H9 (cell line): ENCODE measurements at regions not wholly inside any gene's neighbourhood (a gene's known extent, or its start where the extent isn't known, plus 50 kb on each side); places are given as distances from the start of the nearest gene placed in this dataset.

Source experiments
- DNase-seq: peaks from one replicate; pipeline ENCODE4 v3.0.0-alpha.2; 2017
- H2AFZ ChIP-seq: one replicate; pipeline ENCODE4 v1.6.1; 2013; ENCODE audit warnings: mild to moderate bottlenecking, low read length, control low read depth, moderate library complexity
- H2AK5ac ChIP-seq: 2 replicates; pipeline ENCODE4 v1.6.1; 2013; ENCODE audit warnings: low read length, control low read depth, mixed read lengths; ENCODE audit not compliant: insufficient read length
- H2BK120ac ChIP-seq: one replicate; pipeline ENCODE4 v1.6.1; 2013; ENCODE audit warnings: low read depth, mild to moderate bottlenecking, low read length, control low read depth, inconsistent platforms; ENCODE audit not compliant: poor library complexity, severe bottlenecking
- H2BK12ac ChIP-seq: 2 replicates; pipeline ENCODE4 v1.6.1; 2013; ENCODE audit warnings: low read length, control low read depth, mixed read lengths, low read depth; ENCODE audit not compliant: insufficient read length
- H2BK15ac ChIP-seq: 2 replicates; pipeline ENCODE4 v1.6.1; 2013; ENCODE audit warnings: low read depth, low read length, control low read depth
- H2BK20ac ChIP-seq: one replicate; pipeline ENCODE4 v1.6.1; 2013; ENCODE audit warnings: low read depth, mild to moderate bottlenecking, low read length, control low read depth, inconsistent platforms; ENCODE audit not compliant: poor library complexity, severe bottlenecking
- H2BK5ac ChIP-seq: 2 replicates; pipeline ENCODE4 v1.6.1; 2013; ENCODE audit warnings: low read length, control low read depth, mixed read lengths; ENCODE audit not compliant: insufficient read length
- H3K14ac ChIP-seq: 2 replicates; pipeline ENCODE4 v1.6.1; 2013; ENCODE audit warnings: low read length, control low read depth; ENCODE audit not compliant: insufficient read depth
- H3K18ac ChIP-seq: 2 replicates; pipeline ENCODE4 v1.6.1; 2013; ENCODE audit warnings: low read depth, mild to moderate bottlenecking, mixed read lengths, low read length, control low read depth; ENCODE audit not compliant: insufficient read length
- H3K23ac ChIP-seq: 2 replicates; pipeline ENCODE4 v1.6.1; 2013; ENCODE audit warnings: low read length, control low read depth, mixed read lengths, low read depth; ENCODE audit not compliant: insufficient read length
- H3K23me2 ChIP-seq: 2 replicates; pipeline ENCODE4 v1.6.1; 2013; ENCODE audit warnings: low read depth, mild to moderate bottlenecking, mixed read lengths, low read length, control low read depth; ENCODE audit not compliant: insufficient read length, poor library complexity, severe bottlenecking
- H3K27ac ChIP-seq: 2 replicates; pipeline ENCODE4 v1.5.1; 2013; ENCODE audit warnings: low read length, control low read depth, mixed read lengths, low read depth; ENCODE audit not compliant: insufficient read length
- H3K27me3 ChIP-seq: 2 replicates; pipeline ENCODE4 v1.6.1; 2013; ENCODE audit warnings: low read length, control low read depth, inconsistent platforms; ENCODE audit not compliant: insufficient read depth
- H3K4ac ChIP-seq: 2 replicates; pipeline ENCODE4 v1.6.1; 2013; ENCODE audit warnings: low read depth, mild to moderate bottlenecking, control low read depth, inconsistent platforms, low read length, moderate library complexity
- H3K4me1 ChIP-seq: 2 replicates; pipeline ENCODE4 v1.6.1; 2013; ENCODE audit warnings: low read length, control low read depth, inconsistent platforms; ENCODE audit not compliant: insufficient read depth
- H3K4me2 ChIP-seq: 2 replicates; pipeline ENCODE4 v1.6.1; 2013; ENCODE audit warnings: low read length, control low read depth, mixed read lengths; ENCODE audit not compliant: insufficient read length, insufficient read depth
- H3K56ac ChIP-seq: 2 replicates; pipeline ENCODE4 v1.6.1; 2013; ENCODE audit warnings: low read depth, mild to moderate bottlenecking, mixed read lengths, low read length, control low read depth; ENCODE audit not compliant: insufficient read length
- H3K79me1 ChIP-seq: 2 replicates; pipeline ENCODE4 v1.6.1; 2013; ENCODE audit warnings: low read depth, mild to moderate bottlenecking, moderate library complexity, low read length, control low read depth, inconsistent platforms; ENCODE audit not compliant: insufficient read depth, poor library complexity, severe bottlenecking
- H3K79me2 ChIP-seq: 2 replicates; pipeline ENCODE4 v1.6.1; 2013; ENCODE audit warnings: low read length, control low read depth, inconsistent platforms; ENCODE audit not compliant: insufficient read depth
- H3K9ac ChIP-seq: 2 replicates; pipeline ENCODE4 v1.6.1; 2013; ENCODE audit warnings: low read length, control low read depth, mixed read lengths; ENCODE audit not compliant: insufficient read length; ENCODE audit errors: extremely low read depth
- H3K9me3 ChIP-seq: one replicate; pipeline ENCODE4 v1.6.1; 2013; ENCODE audit warnings: low read depth, low read length, inconsistent platforms; ENCODE audit not compliant: control insufficient read depth
- H3T11ph ChIP-seq: one replicate; pipeline ENCODE4 v1.6.1; 2013; ENCODE audit warnings: mild to moderate bottlenecking, low read length, control low read depth, inconsistent platforms
- H4K20me1 ChIP-seq: one replicate; pipeline ENCODE4 v1.6.1; 2013; ENCODE audit not compliant: control insufficient read depth, insufficient read length, insufficient read depth
- H4K5ac ChIP-seq: 2 replicates; pipeline ENCODE4 v1.6.1; 2013; ENCODE audit warnings: low read depth, mild to moderate bottlenecking, mixed read lengths, low read length, control low read depth; ENCODE audit not compliant: insufficient read length
- H4K8ac ChIP-seq: replicated peaks from 2 replicates; pipeline ENCODE4 v1.6.1; 2013; ENCODE audit warnings: low read length, control low read depth, mixed read lengths, low read depth; ENCODE audit not compliant: insufficient read length
- H4K91ac ChIP-seq: 2 replicates; pipeline ENCODE4 v1.6.1; 2013; ENCODE audit warnings: low read depth, mild to moderate bottlenecking, moderate library complexity, mixed read lengths, low read length, control low read depth; ENCODE audit not compliant: insufficient read length
- H3K27ac Mint-ChIP-seq, 3 experiments: 2 replicates in 2 of 3; 3 replicates in 1 of 3; pipeline ENCODE4 v1.8.0; 2020 to 2021; ENCODE audit warnings: mixed read lengths in 3 of 3, mild to moderate bottlenecking in 1 of 3, moderate library complexity in 1 of 3
- H3K27me3 Mint-ChIP-seq: 2 replicates; pipeline ENCODE4 v1.8.0; 2021; ENCODE audit warnings: low read depth, mild to moderate bottlenecking, moderate library complexity, mixed read lengths
- H3K36me3 Mint-ChIP-seq, 3 experiments: 2 replicates in 2 of 3; 3 replicates in 1 of 3; pipeline ENCODE4 v1.8.0; 2020 to 2021; ENCODE audit warnings: low read depth in 3 of 3, mixed read lengths in 3 of 3; ENCODE audit not compliant: insufficient read depth in 1 of 3
- H3K4me1 Mint-ChIP-seq, 2 experiments: 2 replicates each; pipeline ENCODE4 v1.8.0; 2020; ENCODE audit warnings: mixed read lengths in 2 of 2
- H3K4me3 Mint-ChIP-seq, 2 experiments: 2 replicates in 1 of 2; 3 replicates in 1 of 2; pipeline ENCODE4 v1.8.0; 2020 to 2021; ENCODE audit warnings: mild to moderate bottlenecking in 2 of 2, mixed read lengths in 2 of 2, moderate library complexity in 1 of 2
- H3K9me3 Mint-ChIP-seq, 2 experiments: 2 replicates in 1 of 2; 3 replicates in 1 of 2; pipeline ENCODE4 v1.8.0; 2020; ENCODE audit warnings: mild to moderate bottlenecking in 2 of 2, mixed read lengths in 2 of 2, moderate library complexity in 1 of 2
- WGBS: extraction: QIAGEN DNeasy Blood & Tissue Kit; methylation state at CpG from one replicate; pipeline ENCODE4 v1.1.7; 2013; ENCODE audit warnings: missing lambda C conversion rate, low lambda C conversion rate, mixed read lengths; ENCODE audit not compliant: insufficient read length; ENCODE audit errors: extremely low coverage; 5-methylcytosine and 5-hydroxymethylcytosine counted together
- TF ChIP-seq, protein P1 (sequence below): fragments of 200-600 bp; sonication (generic); conservative IDR thresholded peaks from 3 replicates; pipeline ENCODE4 v1.8.0; 2021; ENCODE audit warnings: antibody characterized with exemption, mild to moderate bottlenecking

GRCh38 chr4:181475781-181476507 lies 767.3 kb upstream of the TENM3 start:
- no peak for DNase-seq
- H3K9me3 ChIP-seq: no peaks in the 10 kb centered on the region
- H3K56ac ChIP-seq: no peak overlapping the region
- H3K9ac ChIP-seq: no peak overlapping the region
- no peaks in the 10 kb centered on the region for H3K36me3 Mint-ChIP-seq
- peak overlapping the region in 1 of 3 experiments; percentile 86; a peak in 1 of 7 replicates for H3K27ac Mint-ChIP-seq
- no peak overlapping the region for H2AFZ ChIP-seq
- no peaks in the 10 kb centered on the region for H3K27me3 ChIP-seq
- TF ChIP-seq, protein P1, sequence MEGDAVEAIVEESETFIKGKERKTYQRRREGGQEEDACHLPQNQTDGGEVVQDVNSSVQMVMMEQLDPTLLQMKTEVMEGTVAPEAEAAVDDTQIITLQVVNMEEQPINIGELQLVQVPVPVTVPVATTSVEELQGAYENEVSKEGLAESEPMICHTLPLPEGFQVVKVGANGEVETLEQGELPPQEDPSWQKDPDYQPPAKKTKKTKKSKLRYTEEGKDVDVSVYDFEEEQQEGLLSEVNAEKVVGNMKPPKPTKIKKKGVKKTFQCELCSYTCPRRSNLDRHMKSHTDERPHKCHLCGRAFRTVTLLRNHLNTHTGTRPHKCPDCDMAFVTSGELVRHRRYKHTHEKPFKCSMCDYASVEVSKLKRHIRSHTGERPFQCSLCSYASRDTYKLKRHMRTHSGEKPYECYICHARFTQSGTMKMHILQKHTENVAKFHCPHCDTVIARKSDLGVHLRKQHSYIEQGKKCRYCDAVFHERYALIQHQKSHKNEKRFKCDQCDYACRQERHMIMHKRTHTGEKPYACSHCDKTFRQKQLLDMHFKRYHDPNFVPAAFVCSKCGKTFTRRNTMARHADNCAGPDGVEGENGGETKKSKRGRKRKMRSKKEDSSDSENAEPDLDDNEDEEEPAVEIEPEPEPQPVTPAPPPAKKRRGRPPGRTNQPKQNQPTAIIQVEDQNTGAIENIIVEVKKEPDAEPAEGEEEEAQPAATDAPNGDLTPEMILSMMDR: no peak
- no peak overlapping the region for H4K5ac ChIP-seq
- no peak overlapping the region for H4K8ac ChIP-seq
- H3K4me1 ChIP-seq: peaks cover 3% of the 10 kb centered on the region; the same call in 1 of the 2 replicates
- no peak overlapping the region for H2BK5ac ChIP-seq
- H3K79me2 ChIP-seq: no peaks in the 10 kb centered on the region
- no peak overlapping the region for H3K18ac ChIP-seq
- H4K91ac ChIP-seq: no peak overlapping the region
- H3K4me2 ChIP-seq: no peak overlapping the region
- H2BK120ac ChIP-seq: no peak overlapping the region
- no peaks in the 10 kb centered on the region for H3K79me1 ChIP-seq
- H4K20me1 ChIP-seq: no peaks in the 10 kb centered on the region
- no peak overlapping the region for H3K27ac ChIP-seq
- H3K4me1 Mint-ChIP-seq: peaks cover 31 to 34% of the 10 kb centered on the region in 2 experiments
- no peak overlapping the region for H2BK12ac ChIP-seq
- no peaks in the 10 kb centered on the region for H3K27me3 Mint-ChIP-seq
- H3K4me3 Mint-ChIP-seq: peak overlapping the region in 1 of 2 experiments; percentile 45; a peak in 2 of 5 replicates
- H3K9me3 Mint-ChIP-seq: no peaks in the 10 kb centered on the region
- no peak overlapping the region for H2AK5ac ChIP-seq
- H3K14ac ChIP-seq: no peak overlapping the region
- H3T11ph ChIP-seq: no peak overlapping the region
- H3K23me2 ChIP-seq: no peaks in the 10 kb centered on the region
- H2BK15ac ChIP-seq: no peak overlapping the region
- no peak overlapping the region for H3K4ac ChIP-seq
- no CpG with 5 or more reads among the region's 14 CpGs for WGBS
- no peak overlapping the region for H2BK20ac ChIP-seq
- H3K23ac ChIP-seq: no peak overlapping the region
